Activated naive CD4-positive, alpha-beta T cell treated with anti-CD3 and anti-CD28 coated beads for 36 hours (primary cell): ENCODE measurements at regions not wholly inside any gene's neighbourhood (a gene's known extent, or its start where the extent isn't known, plus 50 kb on each side); places are given as distances from the start of the nearest gene placed in this dataset.

Experiments used
- CTCF ChIA-PET: fragments of 350-600 bp; sonication (Branson Sonifier 250); formaldehyde crosslinking; loops from one replicate; lab custom pipeline; 2021; ENCODE audit warnings: antibody characterized with exemption; lab: Charles Lee
- DNase-seq: peaks from one replicate; pipeline ENCODE4 v3.0.0-alpha.2; 2020
- H3K27ac Mint-ChIP-seq: one replicate; pipeline ENCODE4 v1.8.0; 2021; ENCODE audit warnings: mild to moderate bottlenecking, mixed read lengths
- H3K27me3 Mint-ChIP-seq: one replicate; pipeline ENCODE4 v1.8.0; 2021; ENCODE audit warnings: low read depth, mixed read lengths
- H3K36me3 Mint-ChIP-seq: one replicate; pipeline ENCODE4 v1.8.0; 2021; ENCODE audit warnings: low read depth, mixed read lengths
- H3K4me1 Mint-ChIP-seq: one replicate; pipeline ENCODE4 v1.8.0; 2021; ENCODE audit warnings: low read depth, mixed read lengths
- H3K4me3 Mint-ChIP-seq: one replicate; pipeline ENCODE4 v1.8.0; 2021; ENCODE audit warnings: mild to moderate bottlenecking, moderate library complexity, mixed read lengths
- H3K9me3 Mint-ChIP-seq: one replicate; pipeline ENCODE4 v1.8.0; 2021; ENCODE audit warnings: mixed read lengths
- intact Hi-C: fragments of 100-400 bp; cut with micrococcal nuclease; formaldehyde crosslinking; loops from one replicate; pipeline ENCODE4 v1.15.1; 2023

DNA sequence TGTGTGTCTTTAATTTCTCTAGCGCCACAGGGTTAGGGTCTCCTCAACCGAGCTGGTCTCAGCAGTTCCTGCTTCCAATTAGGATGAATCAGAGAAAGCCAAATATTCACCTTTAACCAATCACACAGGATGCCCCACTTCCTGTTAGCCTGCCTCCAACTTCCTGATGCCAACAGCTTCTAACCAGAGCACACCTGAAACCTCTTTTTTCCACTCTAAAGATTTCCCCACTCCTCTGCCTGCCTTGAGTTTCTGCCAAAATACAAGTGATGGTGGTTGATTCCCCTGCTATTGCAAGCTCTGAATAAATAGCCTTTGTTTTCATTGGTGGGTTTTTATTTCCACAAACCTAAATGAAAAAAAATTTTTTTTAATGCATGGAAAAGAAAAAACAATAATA, 144.7 kb upstream of the UST start:
- no peak for DNase-seq
- Mint-ChIP-seq H3K4me1 (no peaks in the 10 kb centered on the region), H3K9me3 (peaks cover 7% of the 10 kb centered on the region), H3K27me3 (peaks cover 6% of the 10 kb centered on the region), H3K4me3 (no peak overlapping the region), H3K36me3 (no peaks in the 10 kb centered on the region), H3K27ac (no peak overlapping the region)
- CTCF ChIA-PET: interaction anchor here (0.6 kb wide), 1 partner anchor 217 kb away, joined by 3 read pairs; no protein-coding TSS in a partner anchor
- intact Hi-C loops: no loop called here

GRCh38 chr6:148608199-148608951, 138.5 kb upstream of the UST start:
- Mint-ChIP-seq H3K27ac (no peak overlapping the region), H3K4me1 (no peaks in the 10 kb centered on the region), H3K9me3 (no peaks in the 10 kb centered on the region), H3K36me3 (no peaks in the 10 kb centered on the region), H3K4me3 (no peak overlapping the region), H3K27me3 (peaks cover 6% of the 10 kb centered on the region)
- CTCF ChIA-PET: interaction anchor here (0.6 to 1.0 kb wide), 2 partner anchors 48 to 1580 kb away, joined by 3 read pairs; no protein-coding TSS in a partner anchor
- intact Hi-C loops: no loop called here
- DNase-seq: no peak

DNA sequence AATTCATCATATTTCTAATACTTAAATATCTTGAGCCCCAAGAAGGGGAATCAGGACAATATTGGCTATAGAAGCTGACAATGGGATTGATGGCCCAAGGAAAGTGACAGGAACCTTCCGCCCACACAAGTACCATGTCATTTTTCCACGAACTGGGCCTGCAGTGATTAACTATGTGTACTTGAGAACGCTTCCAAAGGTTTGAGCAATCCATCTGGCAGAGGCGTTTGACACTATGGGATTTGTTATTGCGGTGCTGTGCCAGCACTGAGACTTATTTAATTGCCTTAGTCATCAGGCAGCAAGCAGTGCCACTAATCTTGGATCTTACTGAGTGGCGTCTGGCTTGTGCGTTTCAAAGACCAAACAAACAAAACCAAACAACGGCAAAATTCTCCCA, 135.6 kb upstream of the UST start:
- CTCF ChIA-PET: no interaction called here
- no peak overlapping the region for H3K4me3 Mint-ChIP-seq

DNA sequence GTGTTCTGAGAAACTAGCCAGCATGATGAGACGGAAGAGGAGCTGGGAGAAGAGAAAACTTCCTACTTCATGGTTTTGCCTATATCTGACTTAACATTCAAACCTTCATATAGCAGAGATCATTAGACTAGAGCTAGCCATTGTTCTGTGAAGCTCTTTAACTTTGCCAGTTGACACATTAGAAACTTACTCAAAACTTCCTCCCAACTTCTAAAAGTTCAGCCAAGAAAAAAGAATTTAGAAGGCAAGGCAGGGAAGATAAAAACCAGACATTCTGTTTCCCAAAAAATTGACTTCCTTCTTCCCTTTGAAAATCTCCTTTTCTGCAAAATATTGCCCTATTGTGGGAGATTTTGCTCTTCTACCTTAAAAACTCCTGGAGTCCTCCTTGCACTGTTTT, 134.8 kb upstream of the UST start:
- Mint-ChIP-seq H3K9me3 (no peaks in the 10 kb centered on the region), H3K36me3 (no peaks in the 10 kb centered on the region), H3K4me1 (no peaks in the 10 kb centered on the region), H3K27me3 (peaks cover 6% of the 10 kb centered on the region), H3K27ac (no peak overlapping the region), H3K4me3 (no peak overlapping the region)
- DNase-seq: no peak
- CTCF ChIA-PET: no interaction called here
- intact Hi-C loops: no loop called here

More for the DNA sequence above, 135.6 kb upstream of the UST start:
- Mint-ChIP-seq H3K9me3 (no peaks in the 10 kb centered on the region), H3K36me3 (no peaks in the 10 kb centered on the region), H3K4me1 (no peaks in the 10 kb centered on the region), H3K27me3 (peaks cover 6% of the 10 kb centered on the region), H3K27ac (no peak overlapping the region)
- no peak for DNase-seq
- intact Hi-C loops: no loop called here

GRCh38 chr6:148614602-148615001, 132.2 kb upstream of the UST start:
- intact Hi-C loops: no loop called here
- H3K27ac Mint-ChIP-seq: no peak overlapping the region
- DNase-seq: no peak
- no peak overlapping the region for H3K4me3 Mint-ChIP-seq
- peaks cover 4% of the 10 kb centered on the region for H3K27me3 Mint-ChIP-seq
- no peaks in the 10 kb centered on the region for H3K9me3 Mint-ChIP-seq
- CTCF ChIA-PET: interaction anchor here (1.5 kb wide), 1 partner anchor 37 kb away, joined by 3 read pairs; no protein-coding TSS in a partner anchor
- no peaks in the 10 kb centered on the region for H3K36me3 Mint-ChIP-seq
- no peaks in the 10 kb centered on the region for H3K4me1 Mint-ChIP-seq

- intact Hi-C loops: no loop called here
- H3K27me3 Mint-ChIP-seq: peaks cover 3% of the 10 kb centered on the region
- H3K36me3 Mint-ChIP-seq: no peaks in the 10 kb centered on the region
- H3K9me3 Mint-ChIP-seq: no peaks in the 10 kb centered on the region
- CTCF ChIA-PET: no interaction called here
- no peaks in the 10 kb centered on the region for H3K4me1 Mint-ChIP-seq
- no peak overlapping the region for H3K4me3 Mint-ChIP-seq
- DNase-seq: no peak
- H3K27ac Mint-ChIP-seq: no peak overlapping the region
Observed at GRCh38 chr6:148616841-148617240, 130.0 kb upstream of the UST start.

GRCh38 chr6:148617530-148617929, 129.3 kb upstream of the UST start:
- intact Hi-C loops: no loop called here
- no peak overlapping the region for H3K4me3 Mint-ChIP-seq
- no peaks in the 10 kb centered on the region for H3K36me3 Mint-ChIP-seq
- DNase-seq: no peak
- H3K27me3 Mint-ChIP-seq: peaks cover 2% of the 10 kb centered on the region
- no peaks in the 10 kb centered on the region for H3K4me1 Mint-ChIP-seq
- H3K9me3 Mint-ChIP-seq: no peaks in the 10 kb centered on the region
- CTCF ChIA-PET: no interaction called here
- H3K27ac Mint-ChIP-seq: no peak overlapping the region

DNA sequence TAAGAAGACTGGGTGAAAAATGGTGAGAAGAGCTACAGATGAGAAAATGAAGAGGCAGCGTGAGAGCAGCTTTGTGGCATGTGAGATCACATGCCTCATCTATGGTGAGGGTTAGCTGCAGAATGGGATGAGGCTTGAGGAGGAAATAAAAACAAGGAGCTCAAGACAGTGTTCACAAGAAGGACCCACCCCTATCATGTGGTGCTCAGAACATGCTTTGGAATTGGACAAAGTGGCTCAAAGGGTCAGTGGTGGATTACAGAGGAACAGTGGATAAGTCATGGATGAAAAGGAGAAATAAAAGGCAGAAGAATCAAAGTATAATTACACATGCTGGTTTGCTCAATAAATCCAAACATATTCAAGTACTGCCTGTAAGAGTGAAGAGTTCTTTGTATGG, 126.9 kb upstream of the UST start:
- H3K9me3 Mint-ChIP-seq: no peaks in the 10 kb centered on the region
- CTCF ChIA-PET: no interaction called here
- DNase-seq: no peak
- H3K27me3 Mint-ChIP-seq: peaks cover 8% of the 10 kb centered on the region
- no peak overlapping the region for H3K4me3 Mint-ChIP-seq
- intact Hi-C loops: no loop called here
- H3K36me3 Mint-ChIP-seq: no peaks in the 10 kb centered on the region
- H3K27ac Mint-ChIP-seq: no peak overlapping the region
- H3K4me1 Mint-ChIP-seq: no peaks in the 10 kb centered on the region

GRCh38 chr6:148620579-148621298, 126.1 kb upstream of the UST start:
- intact Hi-C loops: no loop called here
- CTCF ChIA-PET: no interaction called here
- Mint-ChIP-seq H3K27ac (no peak overlapping the region), H3K4me1 (no peaks in the 10 kb centered on the region), H3K4me3 (no peak overlapping the region), H3K36me3 (no peaks in the 10 kb centered on the region), H3K9me3 (no peaks in the 10 kb centered on the region), H3K27me3 (peaks cover 8% of the 10 kb centered on the region)
- no peak for DNase-seq

DNA sequence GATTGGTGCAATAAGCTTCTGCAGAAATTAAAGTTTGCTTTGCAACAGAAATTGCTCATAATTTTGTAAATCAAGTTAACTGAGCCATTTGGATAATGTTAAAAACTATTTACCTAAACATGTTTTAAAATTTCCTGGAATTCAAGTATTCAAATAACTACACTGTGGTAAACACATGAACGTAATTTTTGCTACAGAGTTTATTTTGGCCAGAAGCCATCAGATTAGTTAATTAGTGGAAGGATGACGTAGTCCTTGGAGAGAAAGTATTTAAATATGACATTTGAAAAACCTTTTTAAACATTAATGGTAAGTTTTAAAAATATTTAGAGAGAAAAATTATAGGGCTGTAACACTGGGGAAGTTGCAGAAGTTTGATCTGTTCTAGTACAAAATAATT, 121.2 kb upstream of the UST start:
- CTCF ChIA-PET: no interaction called here
- intact Hi-C loops: no loop called here
- Mint-ChIP-seq H3K27ac (no peak overlapping the region), H3K4me3 (no peak overlapping the region), H3K27me3 (peaks cover 6% of the 10 kb centered on the region), H3K9me3 (no peaks in the 10 kb centered on the region), H3K36me3 (no peaks in the 10 kb centered on the region), H3K4me1 (no peaks in the 10 kb centered on the region)
- no peak for DNase-seq

GRCh38 chr6:148628251-148628650, 118.6 kb upstream of the UST start:
- H3K9me3 Mint-ChIP-seq: no peaks in the 10 kb centered on the region
- intact Hi-C loops: no loop called here
- no peaks in the 10 kb centered on the region for H3K4me1 Mint-ChIP-seq
- no peak for DNase-seq
- CTCF ChIA-PET: interaction anchor here (0.6 kb wide), 1 partner anchor 158 kb away, joined by 3 read pairs; no protein-coding TSS in a partner anchor
- no peaks in the 10 kb centered on the region for H3K36me3 Mint-ChIP-seq
- H3K27ac Mint-ChIP-seq: no peak overlapping the region
- H3K27me3 Mint-ChIP-seq: peaks cover 3% of the 10 kb centered on the region
- no peak overlapping the region for H3K4me3 Mint-ChIP-seq

- CTCF ChIA-PET: no interaction called here
- intact Hi-C loops: no loop called here
- no peaks in the 10 kb centered on the region for H3K4me1 Mint-ChIP-seq
- no peaks in the 10 kb centered on the region for H3K27me3 Mint-ChIP-seq
- H3K36me3 Mint-ChIP-seq: no peaks in the 10 kb centered on the region
- H3K9me3 Mint-ChIP-seq: no peaks in the 10 kb centered on the region
- no peak overlapping the region for H3K27ac Mint-ChIP-seq
- no peak for DNase-seq
- no peak overlapping the region for H3K4me3 Mint-ChIP-seq
Observed at GRCh38 chr6:148629181-148629580, 117.6 kb upstream of the UST start.
